Nephron (organoid): ENCODE measurements at regions not wholly inside any gene's neighbourhood (a gene's known extent, or its start where the extent isn't known, plus 50 kb on each side); places are given as distances from the start of the nearest gene placed in this dataset.

ENCODE experiments used
- H3K27ac Mint-ChIP-seq, 3 experiments: 2 replicates each; pipeline ENCODE4 v1.8.0; 2020; ENCODE audit warnings: mixed read lengths in 3 of 3, mild to moderate bottlenecking in 2 of 3, moderate library complexity in 1 of 3
- H3K27me3 Mint-ChIP-seq: 2 replicates; pipeline ENCODE4 v1.8.0; 2021; ENCODE audit warnings: low read depth, mild to moderate bottlenecking, moderate library complexity, mixed read lengths
- H3K36me3 Mint-ChIP-seq: 2 replicates; pipeline ENCODE4 v1.8.0; 2020; ENCODE audit warnings: low read depth, mixed read lengths
- H3K4me1 Mint-ChIP-seq: 2 replicates; pipeline ENCODE4 v1.8.0; 2020; ENCODE audit warnings: mixed read lengths
- H3K4me3 Mint-ChIP-seq, 3 experiments: 2 replicates each; pipeline ENCODE4 v1.8.0; 2020; ENCODE audit warnings: mild to moderate bottlenecking in 3 of 3, mixed read lengths in 3 of 3, moderate library complexity in 2 of 3
- H3K9me3 Mint-ChIP-seq: 2 replicates; pipeline ENCODE4 v1.8.0; 2020; ENCODE audit warnings: mixed read lengths
- TF ChIP-seq, protein P1 (sequence below), 3 experiments: fragments of 200-600 bp; sonication (generic); IDR thresholded peaks; one replicate each; pipeline ENCODE4 v1.5.0; 2021; ENCODE audit warnings: antibody characterized with exemption in 3 of 3; ENCODE audit not compliant: unreplicated experiment in 3 of 3

DNA sequence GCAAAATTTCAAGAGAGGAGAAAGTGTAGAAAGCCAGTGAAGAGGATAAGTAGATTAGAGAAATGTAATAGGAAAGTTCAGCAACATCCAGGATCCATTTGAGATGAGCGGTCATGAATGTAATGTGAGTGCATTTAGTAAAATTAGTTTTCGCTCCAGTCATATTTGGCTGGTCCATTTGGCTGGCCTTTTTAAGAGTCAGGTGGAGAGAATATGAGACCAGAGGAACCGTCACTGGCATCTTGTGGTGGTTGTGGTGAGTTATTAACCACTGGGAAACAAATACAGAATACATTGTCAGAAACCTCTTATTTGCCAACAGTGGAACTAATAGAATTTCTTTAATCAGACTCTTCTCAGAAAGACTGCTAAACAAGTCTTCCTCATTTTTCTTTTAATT lies 1064.3 kb upstream of the CDH2 start:
- Mint-ChIP-seq H3K9me3 (peaks cover 2% of the 10 kb centered on the region), H3K4me1 (no peaks in the 10 kb centered on the region), H3K27ac (no peak overlapping the region), H3K27me3 (no peaks in the 10 kb centered on the region), H3K36me3 (no peaks in the 10 kb centered on the region), H3K4me3 (no peak overlapping the region)
- TF ChIP-seq, protein P1, sequence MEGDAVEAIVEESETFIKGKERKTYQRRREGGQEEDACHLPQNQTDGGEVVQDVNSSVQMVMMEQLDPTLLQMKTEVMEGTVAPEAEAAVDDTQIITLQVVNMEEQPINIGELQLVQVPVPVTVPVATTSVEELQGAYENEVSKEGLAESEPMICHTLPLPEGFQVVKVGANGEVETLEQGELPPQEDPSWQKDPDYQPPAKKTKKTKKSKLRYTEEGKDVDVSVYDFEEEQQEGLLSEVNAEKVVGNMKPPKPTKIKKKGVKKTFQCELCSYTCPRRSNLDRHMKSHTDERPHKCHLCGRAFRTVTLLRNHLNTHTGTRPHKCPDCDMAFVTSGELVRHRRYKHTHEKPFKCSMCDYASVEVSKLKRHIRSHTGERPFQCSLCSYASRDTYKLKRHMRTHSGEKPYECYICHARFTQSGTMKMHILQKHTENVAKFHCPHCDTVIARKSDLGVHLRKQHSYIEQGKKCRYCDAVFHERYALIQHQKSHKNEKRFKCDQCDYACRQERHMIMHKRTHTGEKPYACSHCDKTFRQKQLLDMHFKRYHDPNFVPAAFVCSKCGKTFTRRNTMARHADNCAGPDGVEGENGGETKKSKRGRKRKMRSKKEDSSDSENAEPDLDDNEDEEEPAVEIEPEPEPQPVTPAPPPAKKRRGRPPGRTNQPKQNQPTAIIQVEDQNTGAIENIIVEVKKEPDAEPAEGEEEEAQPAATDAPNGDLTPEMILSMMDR (IDR thresholded peaks at IDR 0.05; ENCODE audit: unreplicated experiment in 3 of 3), result no peak

- Mint-ChIP-seq H3K9me3 (peaks cover 12% of the 10 kb centered on the region), H3K4me3 (no peak overlapping the region), H3K36me3 (no peaks in the 10 kb centered on the region), H3K4me1 (no peaks in the 10 kb centered on the region), H3K27me3 (no peaks in the 10 kb centered on the region), H3K27ac (no peak overlapping the region)
- TF ChIP-seq, protein P1 (IDR thresholded peaks at IDR 0.05; ENCODE audit: unreplicated experiment in 3 of 3), result no peak
Measured at GRCh38 chr18:29234751-29235150, 1057.8 kb upstream of the CDH2 start.

DNA sequence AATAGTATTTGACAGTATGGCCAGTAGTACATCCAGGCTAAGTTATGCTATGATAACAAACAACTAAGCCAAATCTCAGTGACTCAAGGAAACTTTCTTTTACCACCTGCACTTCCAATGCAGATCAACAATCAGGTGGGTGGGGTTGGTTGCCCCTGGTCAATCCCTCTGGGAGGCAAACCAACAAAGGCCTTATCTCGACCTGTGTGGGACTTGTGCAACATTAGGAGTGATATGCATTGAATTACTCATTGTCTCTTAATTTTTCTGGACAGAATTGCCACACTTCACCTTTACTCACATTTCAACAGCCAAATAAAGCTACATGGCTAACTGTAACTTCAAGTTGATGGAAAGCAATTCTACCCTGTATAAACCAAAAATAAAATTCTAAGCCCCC lies 1049.3 kb upstream of the CDH2 start:
- TF ChIP-seq, protein P1 (IDR thresholded peaks at IDR 0.05; ENCODE audit: unreplicated experiment in 3 of 3), result no peak
- H3K4me1 Mint-ChIP-seq, result no peaks in the 10 kb centered on the region
- H3K36me3 Mint-ChIP-seq, result no peaks in the 10 kb centered on the region
- no peak overlapping the region for H3K27ac Mint-ChIP-seq
- no peak overlapping the region for H3K4me3 Mint-ChIP-seq
- H3K9me3 Mint-ChIP-seq, result peaks cover 9% of the 10 kb centered on the region
- no peaks in the 10 kb centered on the region for H3K27me3 Mint-ChIP-seq

DNA sequence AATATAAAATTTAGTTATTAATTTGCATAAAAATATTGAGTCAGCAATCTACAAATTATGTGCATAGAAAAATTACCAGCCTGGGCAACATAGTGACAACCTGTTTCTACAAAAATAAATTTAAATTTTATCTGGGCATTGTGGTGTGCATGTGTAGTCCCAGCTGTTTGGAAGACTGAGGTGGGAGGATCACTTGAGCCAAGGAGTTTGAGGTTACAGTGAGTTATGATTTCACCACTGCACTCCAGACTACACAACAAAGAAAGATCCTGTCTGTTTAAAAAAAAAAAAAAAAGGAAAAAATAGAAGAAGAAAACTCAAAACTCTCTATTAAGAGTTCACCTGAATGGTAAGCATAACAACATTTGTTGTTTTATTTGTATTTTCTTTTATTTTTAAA lies 1048.4 kb upstream of the CDH2 start:
- TF ChIP-seq, protein P1 (IDR thresholded peaks at IDR 0.05; ENCODE audit: unreplicated experiment in 3 of 3), result no peak

GRCh38 chr18:29218091-29218490 lies 1041.2 kb upstream of the CDH2 start:
- peaks cover 6% of the 10 kb centered on the region for H3K9me3 Mint-ChIP-seq
- no peak overlapping the region for H3K4me3 Mint-ChIP-seq
- no peaks in the 10 kb centered on the region for H3K27me3 Mint-ChIP-seq
- no peaks in the 10 kb centered on the region for H3K36me3 Mint-ChIP-seq
- no peaks in the 10 kb centered on the region for H3K4me1 Mint-ChIP-seq
- TF ChIP-seq, protein P1 (IDR thresholded peaks at IDR 0.05; ENCODE audit: unreplicated experiment in 3 of 3), result no peak
- no peak overlapping the region for H3K27ac Mint-ChIP-seq

More for the DNA sequence above, 1048.4 kb upstream of the CDH2 start:
- Mint-ChIP-seq H3K9me3 (peaks cover 6% of the 10 kb centered on the region), H3K4me3 (no peak overlapping the region), H3K27ac (no peak overlapping the region), H3K4me1 (no peaks in the 10 kb centered on the region), H3K27me3 (no peaks in the 10 kb centered on the region), H3K36me3 (no peaks in the 10 kb centered on the region)

GRCh38 chr18:29217124-29217915 lies 1040.4 kb upstream of the CDH2 start:
- Mint-ChIP-seq H3K4me3 (no peak overlapping the region), H3K27ac (no peak overlapping the region), H3K27me3 (no peaks in the 10 kb centered on the region), H3K9me3 (peaks cover 6% of the 10 kb centered on the region), H3K4me1 (no peaks in the 10 kb centered on the region), H3K36me3 (no peaks in the 10 kb centered on the region)
- TF ChIP-seq, protein P1 (IDR thresholded peaks at IDR 0.05; ENCODE audit: unreplicated experiment in 3 of 3), result no peak
